AG04449 (cell line): ENCODE measurements at regions not wholly inside any gene's neighbourhood (a gene's known extent, or its start where the extent isn't known, plus 50 kb on each side); places are given as distances from the start of the nearest gene placed in this dataset.

Source experiments
- CTCF ChIA-PET: fragments of 350-600 bp; formaldehyde crosslinking; extraction: SDS; loops from one replicate; lab custom pipeline; 2021; ENCODE audit warnings: antibody characterized with exemption; lab: Yijun Ruan, JAX
- POLR2A ChIA-PET: fragments of 400-600, 350-600 bp; formaldehyde crosslinking; extraction: SDS; loops from one replicate; lab custom pipeline; 2020; ENCODE audit warnings: antibody characterized with exemption, inconsistent platforms; lab: Yijun Ruan, JAX
- DNase-seq: peaks from one replicate; pipeline ENCODE4 v3.0.0-alpha.2; 2010; ENCODE audit warnings: low read depth, low spot score
- H3K4me3 ChIP-seq: 2 replicates; pipeline ENCODE4 v1.5.1; 2011; ENCODE audit warnings: low read depth, mild to moderate bottlenecking, control low read depth, low read length
- TF ChIP-seq, protein P1 (sequence below): IDR thresholded peaks from one replicate; pipeline ENCODE4 v1.5.1; 2011; ENCODE audit warnings: mild to moderate bottlenecking, moderate library complexity, low read length, control low read depth, inconsistent platforms; ENCODE audit not compliant: insufficient read depth; ENCODE audit errors: missing control alignments

- TF ChIP-seq, protein P1, sequence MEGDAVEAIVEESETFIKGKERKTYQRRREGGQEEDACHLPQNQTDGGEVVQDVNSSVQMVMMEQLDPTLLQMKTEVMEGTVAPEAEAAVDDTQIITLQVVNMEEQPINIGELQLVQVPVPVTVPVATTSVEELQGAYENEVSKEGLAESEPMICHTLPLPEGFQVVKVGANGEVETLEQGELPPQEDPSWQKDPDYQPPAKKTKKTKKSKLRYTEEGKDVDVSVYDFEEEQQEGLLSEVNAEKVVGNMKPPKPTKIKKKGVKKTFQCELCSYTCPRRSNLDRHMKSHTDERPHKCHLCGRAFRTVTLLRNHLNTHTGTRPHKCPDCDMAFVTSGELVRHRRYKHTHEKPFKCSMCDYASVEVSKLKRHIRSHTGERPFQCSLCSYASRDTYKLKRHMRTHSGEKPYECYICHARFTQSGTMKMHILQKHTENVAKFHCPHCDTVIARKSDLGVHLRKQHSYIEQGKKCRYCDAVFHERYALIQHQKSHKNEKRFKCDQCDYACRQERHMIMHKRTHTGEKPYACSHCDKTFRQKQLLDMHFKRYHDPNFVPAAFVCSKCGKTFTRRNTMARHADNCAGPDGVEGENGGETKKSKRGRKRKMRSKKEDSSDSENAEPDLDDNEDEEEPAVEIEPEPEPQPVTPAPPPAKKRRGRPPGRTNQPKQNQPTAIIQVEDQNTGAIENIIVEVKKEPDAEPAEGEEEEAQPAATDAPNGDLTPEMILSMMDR: no peak
- no peak for DNase-seq
- ChIA-PET CTCF (no interaction called here), POLR2A (no interaction called here)
- no peak overlapping the region for H3K4me3 ChIP-seq
These were observed 110.9 kb upstream of the JAG1 start for GRCh38 chr20:10784554-10785183.

- TF ChIP-seq, protein P1: no peak
- CTCF ChIA-PET: no interaction called here
- DNase-seq: no peak
- POLR2A ChIA-PET: no interaction called here
- no peak overlapping the region for H3K4me3 ChIP-seq
These were observed 112.9 kb upstream of the JAG1 start for GRCh38 chr20:10786678-10787077.

DNA sequence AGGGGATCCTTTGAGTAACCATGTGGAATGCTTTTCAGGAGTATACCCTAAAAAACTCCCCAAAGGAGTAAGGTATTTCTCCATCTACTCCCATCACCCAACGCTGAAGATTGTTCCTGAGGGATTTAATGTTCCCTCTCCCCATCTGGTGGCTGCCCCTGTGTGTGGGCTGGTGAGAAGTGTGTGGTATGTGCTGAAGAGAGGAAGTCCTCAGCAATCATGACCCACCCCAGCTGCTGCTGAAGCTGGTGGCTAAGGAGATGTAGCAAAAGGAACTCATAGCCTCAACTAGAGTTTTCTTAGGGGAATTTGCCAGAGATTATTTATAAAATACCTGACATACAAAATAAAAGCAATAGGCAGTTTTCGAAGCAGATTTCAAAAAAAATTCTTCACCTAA, 114.3 kb upstream of the JAG1 start:
- TF ChIP-seq, protein P1: no peak
- DNase-seq: no peak
- CTCF ChIA-PET: no interaction called here
- no peak overlapping the region for H3K4me3 ChIP-seq
- POLR2A ChIA-PET: no interaction called here

DNA sequence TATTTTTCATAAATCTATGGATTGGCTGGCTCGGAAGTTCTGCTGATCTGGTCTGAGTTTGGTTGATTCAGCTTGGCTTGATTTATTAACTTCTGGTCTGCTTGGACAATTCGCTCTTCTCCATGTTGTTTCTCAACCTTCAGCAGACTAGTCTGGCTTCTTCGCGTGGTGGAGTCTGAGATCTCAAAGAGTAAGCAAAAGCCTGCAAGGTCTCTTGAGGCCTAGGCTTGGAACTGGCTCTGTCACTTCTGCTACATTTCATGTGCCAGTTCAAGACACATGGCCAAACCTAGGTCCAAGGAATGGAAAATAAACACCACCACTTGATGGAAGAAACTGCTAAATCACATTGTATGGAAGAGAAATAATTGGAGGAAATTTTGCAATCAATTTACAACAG, 115.1 kb upstream of the JAG1 start:
- POLR2A ChIA-PET: no interaction called here
- no peak overlapping the region for H3K4me3 ChIP-seq
- CTCF ChIA-PET: no interaction called here
- no peak for DNase-seq
- TF ChIP-seq, protein P1: no peak

DNA sequence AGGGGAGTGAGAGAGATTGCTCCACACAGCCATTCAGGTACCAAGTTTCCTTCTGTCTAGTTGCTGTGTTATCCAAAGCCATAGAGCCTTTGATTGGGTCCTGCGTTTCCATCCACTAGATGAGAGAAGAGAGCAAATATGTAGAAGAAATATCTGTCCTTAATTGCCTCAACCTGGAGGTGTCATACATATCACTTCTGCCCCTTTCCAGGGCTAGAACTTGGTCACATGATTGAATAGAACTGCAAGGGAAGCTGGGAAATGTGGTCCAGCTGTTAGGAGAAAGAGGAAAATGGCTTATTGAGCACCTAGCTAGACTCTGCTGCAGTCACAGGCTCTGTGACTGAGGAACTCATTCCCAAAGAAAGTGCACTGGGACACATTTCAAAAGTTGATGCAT, 115.6 kb upstream of the JAG1 start:
- ChIA-PET POLR2A (no interaction called here), CTCF (no interaction called here)
- H3K4me3 ChIP-seq: no peak overlapping the region
- no peak for DNase-seq
- TF ChIP-seq, protein P1: no peak

DNA sequence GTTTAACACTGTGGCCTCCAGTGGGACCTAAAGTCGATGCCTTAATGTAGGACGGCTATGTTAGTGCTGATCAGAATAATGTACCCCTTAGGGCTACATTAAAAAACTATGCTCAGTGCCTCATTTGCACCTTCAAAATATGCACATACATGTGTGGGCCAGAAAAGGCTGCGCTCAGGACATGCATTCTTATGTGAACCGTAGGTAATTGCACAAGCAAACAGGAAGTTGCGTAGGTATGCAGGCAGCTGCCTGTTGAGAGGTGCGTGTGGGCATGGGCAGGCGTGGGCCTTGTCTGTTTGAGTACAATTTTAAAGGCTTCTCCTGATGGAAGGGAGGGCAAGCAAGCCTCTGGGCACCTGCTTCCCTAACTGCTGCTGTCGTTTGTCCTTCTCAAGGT, 116.2 kb upstream of the JAG1 start:
- ChIA-PET CTCF (no interaction called here), POLR2A (no interaction called here)
- no peak for DNase-seq
- TF ChIP-seq, protein P1: no peak
- H3K4me3 ChIP-seq: no peak overlapping the region
